Right cardiac atrium (tissue), 5 donors: ENCODE measurements at regions not wholly inside any gene's neighbourhood (a gene's known extent, or its start where the extent isn't known, plus 50 kb on each side); places are given as distances from the start of the nearest gene placed in this dataset.
A peak's percentile ranks its signal among the peaks of the same experiment; 100 is the strongest.

Experiments used
- ATAC-seq, 2 donors: fragments of 200-7000 bp; cut with Tn5 transposase; one replicate each; pipeline versions ENCODE4 v1.8.0 to v1.9.1; 2020; ENCODE audit warnings: moderate library complexity in 2 of 2, mild to moderate bottlenecking in 1 of 2
- DNase-seq, 3 donors: peaks; one replicate each; pipeline ENCODE4 v3.0.0-alpha.2; 2020
- H3K27ac ChIP-seq: one replicate; pipeline ENCODE4 v1.5.1; 2013; ENCODE audit warnings: mild to moderate bottlenecking, low read length, control low read depth, moderate library complexity
- H3K27me3 ChIP-seq: one replicate; pipeline ENCODE4 v1.6.1; 2013; ENCODE audit not compliant: control insufficient read depth, insufficient read depth
- H3K4me1 ChIP-seq: one replicate; pipeline ENCODE4 v1.6.1; 2013; ENCODE audit warnings: low read length; ENCODE audit not compliant: control insufficient read depth, insufficient read depth
- H3K4me3 ChIP-seq: one replicate; pipeline ENCODE4 v1.5.1; 2013; ENCODE audit warnings: low read length, control low read depth
- H3K9me3 ChIP-seq: one replicate; pipeline ENCODE4 v1.6.1; 2013; ENCODE audit warnings: low read length; ENCODE audit not compliant: control insufficient read depth
- WGBS: extraction: QIAGEN DNeasy Blood & Tissue Kit; methylation state at CpG from one replicate; pipeline ENCODE4 v1.1.7; 2013; 5-methylcytosine and 5-hydroxymethylcytosine counted together
- intact Hi-C, 4 donors: fragments of 100-400 bp; cut with DNase I; formaldehyde crosslinking; loops; one replicate each; pipeline versions ENCODE4 v1.11.0 to v1.14.0; 2022 to 2023
- donor health status: healthy with polysubstance abuse.
- donor health status: DM: no; HTN: yes; CAD: no.
- donor health status: DM: no; HTN: no; CAD: no.
- donor health status: DM: no; HTN: yes; CAD: no; lungs with severe emphysema.
- donor health status: DM: yes; HTN: yes; CAD: no.

- intact Hi-C loops, result loop anchor here in 2 of 4 donors (10.0 kb wide), 3 partner anchors 86 to 186 kb away; no protein-coding TSS in a partner anchor
- H3K27ac ChIP-seq, result no peak overlapping the region
- DNase-seq, result no peak
- 83% methylated on average over 8 of the region's 8 CpGs for WGBS
- no peak overlapping the region for H3K4me3 ChIP-seq
- H3K27me3 ChIP-seq, result no peaks in the 10 kb centered on the region
- peaks cover 8% of the 10 kb centered on the region for H3K4me1 ChIP-seq
- no peaks in the 10 kb centered on the region for H3K9me3 ChIP-seq
- ATAC-seq, result no peak
Measured at GRCh38 chr1:9451081-9451480, 88.2 kb upstream of the SLC25A33 start.

GRCh38 chr1:9452516-9453140 is 86.6 kb upstream of the SLC25A33 start:
- ATAC-seq, result no peak
- no peak for DNase-seq
- no peak overlapping the region for H3K4me3 ChIP-seq
- H3K27ac ChIP-seq, result no peak overlapping the region
- 79% methylated on average over 6 of the region's 6 CpGs for WGBS
- no peaks in the 10 kb centered on the region for H3K9me3 ChIP-seq
- intact Hi-C loops, result loop anchor here in 2 of 4 donors (10.0 kb wide), 3 partner anchors 88 to 188 kb away; no protein-coding TSS in a partner anchor
- peaks cover 8% of the 10 kb centered on the region for H3K4me1 ChIP-seq
- no peaks in the 10 kb centered on the region for H3K27me3 ChIP-seq

- Histone ChIP-seq H3K27me3 (no peaks in the 10 kb centered on the region), H3K27ac (no peak overlapping the region), H3K9me3 (no peaks in the 10 kb centered on the region), H3K4me1 (peaks cover 8% of the 10 kb centered on the region), H3K4me3 (no peak overlapping the region)
- WGBS, result 91% methylated on average over 13 of the region's 13 CpGs
- ATAC-seq (no peak), DNase-seq (no peak)
- intact Hi-C loops, result loop anchor here in 2 of 4 donors (10.0 kb wide), 3 partner anchors 89 to 189 kb away; no protein-coding TSS in a partner anchor
Measured at GRCh38 chr1:9453375-9453774, 85.9 kb upstream of the SLC25A33 start.

GRCh38 chr1:9453779-9454418 is 85.4 kb upstream of the SLC25A33 start:
- Histone ChIP-seq H3K4me3 (no peak overlapping the region), H3K9me3 (no peaks in the 10 kb centered on the region), H3K27me3 (no peaks in the 10 kb centered on the region), H3K27ac (no peak overlapping the region), H3K4me1 (peaks cover 8% of the 10 kb centered on the region)
- intact Hi-C loops, result loop anchor here in 2 of 4 donors (10.0 kb wide), 3 partner anchors 89 to 189 kb away; no protein-coding TSS in a partner anchor
- ATAC-seq (no peak), DNase-seq (no peak)
- WGBS, result 69% methylated on average over 13 of the region's 13 CpGs

- ATAC-seq (no peak), DNase-seq (no peak)
- 93% methylated on average over 13 of the region's 13 CpGs for WGBS
- no peak overlapping the region for H3K27ac ChIP-seq
- H3K4me3 ChIP-seq, result no peak overlapping the region
- no peaks in the 10 kb centered on the region for H3K9me3 ChIP-seq
- intact Hi-C loops, result loop anchor here (5.0 to 10.0 kb wide), 5 partner anchors 90 to 190 kb away; partner anchors contain the start of gene SPSB1 (in 1 of the 4)
- H3K27me3 ChIP-seq, result no peaks in the 10 kb centered on the region
- peaks cover 7% of the 10 kb centered on the region for H3K4me1 ChIP-seq
Measured at GRCh38 chr1:9454494-9455066, 84.7 kb upstream of the SLC25A33 start.

- H3K4me3 ChIP-seq, result no peak overlapping the region
- ATAC-seq (peak; percentile 81 to 84), DNase-seq (peak; percentile 78 to 93 (median 89))
- no peaks in the 10 kb centered on the region for H3K9me3 ChIP-seq
- H3K4me1 ChIP-seq, result no peaks in the 10 kb centered on the region
- intact Hi-C loops, result loop anchor here (5.0 to 10.0 kb wide), 5 partner anchors 91 to 191 kb away; partner anchors contain the start of gene SPSB1 (in 1 of the 4)
- no peak overlapping the region for H3K27ac ChIP-seq
- no peaks in the 10 kb centered on the region for H3K27me3 ChIP-seq
- 40% methylated on average over 22 of the region's 22 CpGs for WGBS
Measured at GRCh38 chr1:9455487-9456234, 83.6 kb upstream of the SLC25A33 start.

DNA sequence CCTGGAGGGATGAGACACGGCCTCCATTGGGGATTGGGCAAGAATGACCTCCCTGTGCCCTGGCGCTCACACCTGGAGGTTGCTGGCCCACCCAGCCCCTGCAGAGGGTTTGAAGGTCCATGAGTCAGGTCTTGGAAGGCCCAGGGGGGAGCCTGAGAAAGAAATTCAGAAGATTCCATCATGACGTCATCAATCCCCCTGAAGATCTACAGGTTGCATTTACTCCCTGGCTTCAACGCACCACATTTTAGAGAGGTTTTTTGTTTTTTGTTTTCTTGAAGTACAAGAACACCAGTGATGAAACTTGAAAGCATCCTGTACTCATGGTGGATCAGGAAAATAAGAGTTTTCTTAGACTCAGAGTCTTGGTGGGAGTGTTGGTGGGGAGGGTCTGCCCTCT is 82.4 kb upstream of the SLC25A33 start:
- Histone ChIP-seq H3K4me1 (no peaks in the 10 kb centered on the region), H3K4me3 (no peak overlapping the region), H3K27ac (no peak overlapping the region), H3K9me3 (no peaks in the 10 kb centered on the region), H3K27me3 (no peaks in the 10 kb centered on the region)
- intact Hi-C loops, result loop anchor here (5.0 to 10.0 kb wide), 5 partner anchors 92 to 192 kb away; partner anchors contain the start of gene SPSB1 (in 1 of the 4)
- no peak for DNase-seq
- no peak for ATAC-seq
- 85% methylated on average over 4 of the region's 4 CpGs for WGBS

DNA sequence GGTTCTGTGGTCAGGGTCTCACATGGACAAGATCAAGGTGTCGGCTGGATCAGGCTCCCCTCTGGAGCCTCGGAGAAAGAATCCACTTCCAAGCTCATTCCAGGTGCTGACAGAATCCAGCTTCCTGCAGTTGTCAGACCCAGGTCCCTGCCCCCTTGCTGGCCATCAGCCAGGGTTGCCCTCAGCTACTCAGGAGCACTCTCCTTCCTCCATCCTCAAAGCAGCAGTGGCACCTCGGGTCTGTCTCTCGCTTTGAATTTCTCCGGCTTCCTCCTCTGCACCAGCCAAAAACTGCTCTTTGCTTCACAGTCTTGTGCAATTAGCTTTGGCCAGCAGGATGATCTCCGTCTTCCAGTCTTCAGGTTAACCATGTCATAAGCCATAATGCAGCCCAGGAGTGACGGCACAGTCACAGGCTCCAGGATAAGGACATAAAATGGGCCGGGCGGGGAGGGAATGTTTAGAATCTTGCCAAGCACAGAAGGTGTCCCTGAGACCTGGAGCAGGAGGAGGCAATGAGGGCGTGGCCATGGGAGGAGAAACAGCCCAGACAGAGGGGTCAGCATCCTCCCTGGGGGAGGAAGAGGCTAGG is 79.4 kb upstream of the SLC25A33 start:
- Histone ChIP-seq H3K9me3 (no peaks in the 10 kb centered on the region), H3K27ac (no peak overlapping the region), H3K27me3 (no peaks in the 10 kb centered on the region), H3K4me3 (no peak overlapping the region), H3K4me1 (no peaks in the 10 kb centered on the region)
- intact Hi-C loops, result loop anchor here (5.0 to 10.0 kb wide), 5 partner anchors 95 to 195 kb away; partner anchors contain the start of gene SPSB1 (in 1 of the 4)
- WGBS, result 47% methylated on average over 10 of the region's 10 CpGs
- DNase-seq, result no peak
- peak in 1 of 2 donors; percentile 17 for ATAC-seq

DNA sequence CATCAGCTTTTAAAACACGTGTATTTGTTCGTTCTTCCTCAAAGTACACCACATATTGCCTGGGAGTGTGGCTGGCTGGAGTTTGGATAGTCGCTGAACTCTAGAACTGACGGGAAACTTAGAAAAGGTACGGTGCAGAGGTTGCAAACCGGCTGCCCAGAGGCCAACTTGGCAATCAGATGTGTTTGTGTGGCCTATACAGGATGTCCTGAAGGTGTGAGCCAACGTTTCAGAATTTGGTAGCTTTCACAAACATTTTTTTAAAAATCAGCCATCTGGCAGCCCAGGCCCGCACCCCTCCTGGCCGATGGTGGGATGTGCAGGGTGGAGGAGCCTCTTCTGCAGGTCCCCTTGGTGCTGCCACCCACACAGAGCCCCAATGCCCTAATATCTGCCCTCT is 73.6 kb upstream of the SLC25A33 start:
- 62% methylated on average over 9 of the region's 9 CpGs for WGBS
- ATAC-seq (peak; percentile 10 to 11), DNase-seq (no peak)
- no peak overlapping the region for H3K27ac ChIP-seq
- intact Hi-C loops, result no loop called here
- H3K4me1 ChIP-seq, result no peaks in the 10 kb centered on the region
- no peak overlapping the region for H3K4me3 ChIP-seq
- H3K27me3 ChIP-seq, result no peaks in the 10 kb centered on the region
- no peaks in the 10 kb centered on the region for H3K9me3 ChIP-seq
